ENCODE measurements at regions not wholly inside any gene's neighbourhood (a gene's known extent, or its start where the extent isn't known, plus 50 kb on each side); places are given as distances from the start of the nearest gene placed in this dataset.
"Not testable (repeated sequence)": the region's sequence is repeated elsewhere in the genome, so short reads cannot be mapped to it uniquely, and the experiment has no call there.

- not testable (repeated sequence) for H3K4me3 ChIP-seq (replicated peaks in 1 of 4; ENCODE audit: control extremely low read depth in 1 of 4, insufficient read depth in 1 of 4, low read depth in 3 of 4, low read length in 4 of 4); H3K27me3 ChIP-seq (ENCODE audit: control insufficient read depth, insufficient read depth, low read length); H3K79me2 ChIP-seq (ENCODE audit: control insufficient read depth, insufficient read depth, low read length); H3K4me2 ChIP-seq (ENCODE audit: extremely low read depth, insufficient read depth, low read length); DNase-seq (ENCODE audit: low read depth in 2 of 2); H3K36me3 ChIP-seq (ENCODE audit: control insufficient read depth, insufficient read depth, low read length); H3K9me3 ChIP-seq (ENCODE audit: control insufficient read depth, insufficient read depth, low read depth, low read length); H2AFZ ChIP-seq (ENCODE audit: low read length); H3K9ac ChIP-seq (ENCODE audit: insufficient read depth, low read length); H4K20me1 ChIP-seq (ENCODE audit: control insufficient read depth, extremely low read depth, insufficient read depth, low read length); H3K4me1 ChIP-seq (ENCODE audit: control insufficient read depth, extremely low read depth, insufficient read depth, low read length); H3K27ac ChIP-seq (ENCODE audit: insufficient read depth, low read length)
These were observed 438.8 kb upstream of the FAM174A start for GRCh38 chr5:100096328-100096727.

- not testable (repeated sequence) for H2AFZ ChIP-seq (ENCODE audit: low read length)
These were observed 454.5 kb upstream of the FAM174A start for GRCh38 chr5:100080703-100081102.

GRCh38 chr5:100079163-100079562, 456.0 kb upstream of the FAM174A start:
- not testable (repeated sequence) for H3K36me3 ChIP-seq (ENCODE audit: control insufficient read depth, insufficient read depth, low read length); H3K9ac ChIP-seq (ENCODE audit: insufficient read depth, low read length); DNase-seq (ENCODE audit: low read depth in 2 of 2); H3K9me3 ChIP-seq (ENCODE audit: control insufficient read depth, insufficient read depth, low read depth, low read length); H3K4me3 ChIP-seq (replicated peaks in 1 of 4; ENCODE audit: control extremely low read depth in 1 of 4, insufficient read depth in 1 of 4, low read depth in 3 of 4, low read length in 4 of 4); H2AFZ ChIP-seq (ENCODE audit: low read length); H4K20me1 ChIP-seq (ENCODE audit: control insufficient read depth, extremely low read depth, insufficient read depth, low read length); H3K27ac ChIP-seq (ENCODE audit: insufficient read depth, low read length); H3K79me2 ChIP-seq (ENCODE audit: control insufficient read depth, insufficient read depth, low read length); H3K4me1 ChIP-seq (ENCODE audit: control insufficient read depth, extremely low read depth, insufficient read depth, low read length); H3K27me3 ChIP-seq (ENCODE audit: control insufficient read depth, insufficient read depth, low read length); H3K4me2 ChIP-seq (ENCODE audit: extremely low read depth, insufficient read depth, low read length)

More at GRCh38 chr5:100080703-100081102, 454.5 kb upstream of the FAM174A start:
- not testable (repeated sequence) for DNase-seq (ENCODE audit: low read depth in 2 of 2); H3K27me3 ChIP-seq (ENCODE audit: control insufficient read depth, insufficient read depth, low read length); H3K27ac ChIP-seq (ENCODE audit: insufficient read depth, low read length); H3K4me3 ChIP-seq (replicated peaks in 1 of 4; ENCODE audit: control extremely low read depth in 1 of 4, insufficient read depth in 1 of 4, low read depth in 3 of 4, low read length in 4 of 4); H3K36me3 ChIP-seq (ENCODE audit: control insufficient read depth, insufficient read depth, low read length); H3K9ac ChIP-seq (ENCODE audit: insufficient read depth, low read length); H3K79me2 ChIP-seq (ENCODE audit: control insufficient read depth, insufficient read depth, low read length); H3K9me3 ChIP-seq (ENCODE audit: control insufficient read depth, insufficient read depth, low read depth, low read length); H3K4me2 ChIP-seq (ENCODE audit: extremely low read depth, insufficient read depth, low read length); H4K20me1 ChIP-seq (ENCODE audit: control insufficient read depth, extremely low read depth, insufficient read depth, low read length); H3K4me1 ChIP-seq (ENCODE audit: control insufficient read depth, extremely low read depth, insufficient read depth, low read length)

- not testable (repeated sequence) for H3K36me3 ChIP-seq (ENCODE audit: control insufficient read depth, insufficient read depth, low read length); DNase-seq (ENCODE audit: low read depth in 2 of 2); H3K9ac ChIP-seq (ENCODE audit: insufficient read depth, low read length); H3K9me3 ChIP-seq (ENCODE audit: control insufficient read depth, insufficient read depth, low read depth, low read length); H3K27me3 ChIP-seq (ENCODE audit: control insufficient read depth, insufficient read depth, low read length); H3K4me1 ChIP-seq (ENCODE audit: control insufficient read depth, extremely low read depth, insufficient read depth, low read length); H4K20me1 ChIP-seq (ENCODE audit: control insufficient read depth, extremely low read depth, insufficient read depth, low read length); H3K27ac ChIP-seq (ENCODE audit: insufficient read depth, low read length); H2AFZ ChIP-seq (ENCODE audit: low read length); H3K4me3 ChIP-seq (replicated peaks in 1 of 4; ENCODE audit: control extremely low read depth in 1 of 4, insufficient read depth in 1 of 4, low read depth in 3 of 4, low read length in 4 of 4); H3K4me2 ChIP-seq (ENCODE audit: extremely low read depth, insufficient read depth, low read length); H3K79me2 ChIP-seq (ENCODE audit: control insufficient read depth, insufficient read depth, low read length)
These were observed 469.2 kb upstream of the FAM174A start for GRCh38 chr5:100066020-100066419.

- H3K9ac ChIP-seq (ENCODE audit: insufficient read depth, low read length), result no peak overlapping the region
- H3K9me3 ChIP-seq (ENCODE audit: control insufficient read depth, insufficient read depth, low read depth, low read length), result no peaks in the 10 kb centered on the region
- H3K4me3 ChIP-seq (replicated peaks in 1 of 4; ENCODE audit: control extremely low read depth in 1 of 4, insufficient read depth in 1 of 4, low read depth in 3 of 4, low read length in 4 of 4), result no peak overlapping the region
- H2AFZ ChIP-seq (ENCODE audit: low read length), result no peak overlapping the region
- no peaks in the 10 kb centered on the region for H3K4me1 ChIP-seq (ENCODE audit: control insufficient read depth, extremely low read depth, insufficient read depth, low read length)
- TF ChIP-seq EZH2 (IDR thresholded peaks at IDR 0.05; ENCODE audit: low read length, missing control alignments) (no peak), CTCF (conservative IDR thresholded peaks at IDR 0.05 in 1 of 2, IDR thresholded peaks at IDR 0.05 in 1 of 2; ENCODE audit: low read depth in 1 of 2, low read length in 2 of 2) (no peak)
- DNase-seq (ENCODE audit: low read depth in 2 of 2), result no peak
- no peaks in the 10 kb centered on the region for H3K36me3 ChIP-seq (ENCODE audit: control insufficient read depth, insufficient read depth, low read length)
- no peaks in the 10 kb centered on the region for H3K27me3 ChIP-seq (ENCODE audit: control insufficient read depth, insufficient read depth, low read length)
- H3K4me2 ChIP-seq (ENCODE audit: extremely low read depth, insufficient read depth, low read length), result no peak overlapping the region
- H3K27ac ChIP-seq (ENCODE audit: insufficient read depth, low read length), result no peak overlapping the region
- no peaks in the 10 kb centered on the region for H3K79me2 ChIP-seq (ENCODE audit: control insufficient read depth, insufficient read depth, low read length)
- H4K20me1 ChIP-seq (ENCODE audit: control insufficient read depth, extremely low read depth, insufficient read depth, low read length), result no peaks in the 10 kb centered on the region
These were observed 491.7 kb upstream of the FAM174A start for GRCh38 chr5:100043475-100043874.

All from fibroblast of lung (primary cell).